Germinal center (tissue), 1 donor: ENCODE measurements at regions not wholly inside any gene's neighbourhood (a gene's known extent, or its start where the extent isn't known, plus 50 kb on each side); places are given as distances from the start of the nearest gene placed in this dataset.

Experiments
- DNase-seq: peaks from one replicate; pipeline ENCODE4 v3.0.0; 2012; ENCODE audit warnings: mixed read lengths, low spot score

GRCh38 chr10:9634466-9634865 is 1383.2 kb upstream of the CELF2 start:
- no peak for DNase-seq

GRCh38 chr10:9635691-9636090 is 1382.0 kb upstream of the CELF2 start:
- DNase-seq: no peak

DNA sequence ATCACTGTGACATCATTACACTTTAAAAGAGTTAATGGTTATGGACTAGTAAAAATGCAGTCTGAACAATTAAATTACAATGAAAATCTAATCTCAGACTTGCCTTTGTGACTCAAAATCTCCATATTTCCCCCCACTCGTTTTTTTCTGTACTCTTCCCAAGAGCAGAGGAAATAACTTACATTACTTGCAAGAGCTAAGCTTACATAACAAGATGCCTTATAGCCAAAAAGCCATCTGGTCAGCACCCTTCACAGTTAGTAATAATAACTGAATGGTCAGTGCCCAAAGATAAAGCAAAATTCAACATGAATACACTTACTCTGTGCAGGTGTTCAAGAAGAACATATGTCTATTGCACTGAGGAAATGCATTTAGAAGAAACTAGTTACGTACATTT is 1381.5 kb upstream of the CELF2 start:
- no peak for DNase-seq

DNA sequence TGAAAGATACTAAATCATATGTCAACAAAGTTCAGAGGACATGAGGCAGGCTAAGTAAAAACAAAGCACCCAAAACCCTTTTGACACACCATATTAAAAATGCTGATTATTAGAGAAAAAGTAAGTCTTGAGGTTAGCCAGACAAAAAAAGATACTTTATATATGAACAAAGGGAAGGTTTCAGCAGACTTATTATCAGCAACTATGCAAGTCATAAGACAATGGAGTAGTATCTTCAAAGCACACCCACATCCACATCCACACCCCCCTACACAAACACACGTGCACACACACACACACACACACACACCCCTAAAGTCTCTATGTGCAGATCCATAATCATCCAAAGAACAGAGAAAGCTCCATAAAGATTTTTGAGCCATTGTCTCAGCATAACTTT is 1373.9 kb upstream of the CELF2 start:
- DNase-seq: no peak

DNA sequence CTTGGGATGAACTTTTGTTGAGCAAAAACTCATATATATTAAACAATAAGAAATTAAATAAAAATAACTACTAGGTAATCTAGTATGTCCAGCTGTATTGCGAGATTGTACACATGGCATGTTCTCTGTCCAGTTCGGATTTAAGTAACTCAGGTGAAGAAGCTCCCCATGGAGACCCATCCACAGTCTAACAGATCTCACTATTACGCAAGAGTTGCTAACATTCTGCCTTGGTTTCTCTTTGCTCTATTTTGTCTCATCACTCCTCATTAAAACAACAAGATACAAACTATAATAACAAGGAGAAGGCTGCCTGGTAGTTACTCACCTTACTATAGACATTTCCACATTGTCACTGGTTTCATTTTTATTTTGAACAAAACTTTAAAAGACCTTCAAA is 1372.3 kb upstream of the CELF2 start:
- no peak for DNase-seq

DNA sequence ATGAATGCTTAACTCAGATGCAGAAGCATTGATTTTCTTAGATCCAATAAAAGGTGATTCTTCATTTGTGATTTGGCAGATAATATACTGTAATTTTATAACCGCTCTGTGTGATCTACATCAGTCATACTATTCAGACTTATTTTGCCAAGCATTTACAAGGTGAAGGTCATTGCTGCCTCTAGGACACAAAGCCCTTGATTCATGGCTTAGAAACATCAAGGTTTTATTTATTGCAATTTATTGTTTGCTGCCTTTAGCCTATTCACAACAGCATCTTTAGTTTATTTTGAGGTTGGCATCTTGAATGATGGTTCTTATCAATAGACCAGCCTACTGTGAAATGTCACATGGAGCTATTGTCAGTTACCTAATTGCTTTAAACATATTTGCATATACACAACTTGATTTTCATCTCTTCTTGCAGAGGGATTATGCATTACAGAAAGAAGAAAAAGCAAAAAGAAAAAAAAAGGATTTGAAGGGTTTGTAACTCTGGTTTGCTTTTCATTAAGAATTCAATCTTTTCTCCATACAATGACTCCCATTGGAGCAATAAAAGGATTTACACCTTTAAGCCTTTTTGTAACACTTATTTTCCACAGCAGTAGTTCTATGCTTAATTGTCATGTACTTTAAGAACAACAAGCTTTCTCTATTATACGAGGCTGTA is 1371.6 kb upstream of the CELF2 start:
- DNase-seq: no peak

DNA sequence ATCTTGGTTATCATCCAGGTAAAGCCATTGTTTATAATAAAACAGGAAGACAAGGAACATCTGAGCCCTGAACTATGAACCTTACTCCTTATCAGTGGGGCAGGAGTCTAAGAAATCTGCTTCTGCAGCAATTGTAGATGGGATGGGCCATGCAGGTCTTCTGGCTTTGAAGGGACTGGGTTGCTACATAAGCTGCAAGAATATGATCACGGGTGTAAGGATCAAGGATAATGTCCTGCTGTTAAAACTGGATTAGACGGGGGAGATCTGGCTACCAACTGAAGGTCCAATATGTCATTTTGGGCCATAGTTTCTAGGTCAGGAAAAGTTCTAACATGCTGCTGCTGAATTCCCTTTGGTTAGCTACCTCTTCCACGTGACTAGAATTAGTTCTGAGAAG is 1363.4 kb upstream of the CELF2 start:
- no peak for DNase-seq

- no peak for DNase-seq
Measured at GRCh38 chr10:9656386-9656785, 1361.3 kb upstream of the CELF2 start.

DNA sequence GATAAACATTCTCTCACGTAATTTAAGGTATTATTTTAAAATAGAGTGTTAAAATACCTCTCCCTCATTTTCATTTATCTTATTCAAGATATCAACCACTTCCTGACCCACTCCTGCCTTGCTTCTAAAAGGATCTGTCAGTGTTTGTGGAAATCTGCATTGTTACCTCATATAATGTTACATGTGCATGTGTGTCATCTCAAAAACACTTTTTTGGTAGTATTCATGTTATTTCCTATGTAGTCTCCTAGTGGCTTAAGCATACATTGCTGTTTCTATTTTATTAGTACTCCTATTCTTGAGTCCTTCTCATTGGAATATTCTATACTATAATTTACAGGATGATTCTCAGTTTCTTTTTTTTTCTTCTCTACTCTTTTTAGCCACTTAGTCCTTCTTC is 1360.7 kb upstream of the CELF2 start:
- no peak for DNase-seq

- no peak for DNase-seq
Measured at GRCh38 chr10:9657530-9657929, 1360.1 kb upstream of the CELF2 start.

GRCh38 chr10:9668411-9668810 is 1349.3 kb upstream of the CELF2 start:
- no peak for DNase-seq

DNA sequence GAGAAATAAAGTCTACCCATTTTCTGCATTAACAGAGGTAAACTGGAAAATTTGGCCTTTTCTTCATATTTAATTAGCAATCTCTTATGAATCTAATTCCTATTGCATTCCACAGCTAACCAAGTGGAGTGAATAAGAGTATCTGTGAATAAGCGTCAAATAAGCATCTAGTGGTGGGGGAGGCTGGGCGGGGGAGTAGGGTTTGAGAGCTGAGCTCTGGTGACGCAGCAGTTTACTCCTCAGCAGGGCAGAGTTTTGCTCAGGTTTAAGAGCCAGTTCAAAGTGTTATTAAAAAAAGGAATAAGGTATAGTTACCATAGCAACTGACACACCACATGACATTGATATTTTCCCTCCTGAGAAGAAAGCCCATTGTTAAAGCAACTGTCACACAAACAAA is 1346.8 kb upstream of the CELF2 start:
- DNase-seq: no peak

GRCh38 chr10:9681655-9682054 is 1336.0 kb upstream of the CELF2 start:
- no peak for DNase-seq

- DNase-seq: no peak
Measured at GRCh38 chr10:9682802-9683201, 1334.9 kb upstream of the CELF2 start.

DNA sequence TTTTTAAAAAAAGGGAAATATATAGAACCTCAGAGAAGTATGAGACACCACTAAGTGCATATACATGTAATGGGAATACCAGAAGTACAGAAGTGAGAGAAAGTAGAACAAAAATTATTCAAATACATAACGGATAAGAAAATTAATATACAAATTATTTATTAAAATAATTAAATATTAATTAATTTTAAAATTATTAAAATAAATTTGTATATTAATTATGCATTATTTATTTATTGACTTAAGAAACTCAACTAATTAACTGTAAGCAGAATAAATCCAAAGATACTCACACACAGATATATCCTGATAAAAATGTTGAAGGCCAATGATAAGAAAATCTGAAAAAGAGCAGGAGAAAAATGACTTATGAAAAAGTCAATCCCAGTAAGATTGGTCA is 1333.5 kb upstream of the CELF2 start:
- no peak for DNase-seq

DNA sequence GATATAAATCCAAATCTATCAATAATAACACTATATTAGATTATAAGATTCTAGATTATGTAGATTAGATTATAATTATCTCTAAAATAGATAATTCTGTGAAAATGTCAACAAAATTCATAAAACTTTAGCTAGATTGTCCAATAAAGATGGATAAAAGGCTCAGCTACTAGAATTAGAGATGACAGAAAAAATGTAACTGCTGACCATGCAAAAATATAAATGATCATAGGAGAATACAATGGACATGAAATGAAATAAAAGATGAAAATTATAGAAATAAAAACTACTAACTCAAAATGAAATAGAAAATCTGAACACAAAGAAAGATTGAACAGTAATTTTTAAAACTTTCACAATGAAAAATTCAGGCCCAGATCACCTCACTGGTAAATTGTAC is 1332.1 kb upstream of the CELF2 start:
- no peak for DNase-seq

GRCh38 chr10:9688711-9689110 is 1329.0 kb upstream of the CELF2 start:
- no peak for DNase-seq

- no peak for DNase-seq
Measured at GRCh38 chr10:9707216-9707615, 1310.5 kb upstream of the CELF2 start.

- DNase-seq: no peak
Measured at GRCh38 chr10:9709849-9710248, 1307.8 kb upstream of the CELF2 start.

DNA sequence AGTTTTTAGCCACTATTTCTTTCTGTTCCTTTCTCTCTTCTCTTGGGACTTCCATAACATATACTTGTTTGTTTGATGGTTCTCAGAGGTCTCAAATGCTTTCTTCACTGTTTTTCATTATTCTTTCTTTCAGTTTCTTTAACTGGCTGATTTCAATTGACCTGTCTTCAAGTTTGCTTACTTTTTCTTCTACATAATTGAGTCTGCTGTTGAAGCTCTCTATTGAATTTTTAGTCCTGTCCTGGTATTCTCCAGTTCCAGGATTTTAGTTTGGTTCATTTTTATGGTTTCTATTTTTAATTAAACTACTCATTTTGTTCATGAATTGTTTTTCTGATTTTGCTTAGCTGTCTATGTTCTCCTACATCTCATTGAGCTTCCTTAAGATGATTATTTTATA is 1305.3 kb upstream of the CELF2 start:
- DNase-seq: no peak

- DNase-seq: no peak
Measured at GRCh38 chr10:9719246-9719645, 1298.4 kb upstream of the CELF2 start.

GRCh38 chr10:9733766-9734165 is 1283.9 kb upstream of the CELF2 start:
- DNase-seq: no peak

- DNase-seq: no peak
Measured at GRCh38 chr10:9734218-9734617, 1283.5 kb upstream of the CELF2 start.

- no peak for DNase-seq
Measured at GRCh38 chr10:9735731-9736130, 1281.9 kb upstream of the CELF2 start.

- DNase-seq: no peak
Measured at GRCh38 chr10:9743639-9744038, 1274.0 kb upstream of the CELF2 start.
